ENCODE measurements at regions not wholly inside any gene's neighbourhood (a gene's known extent, or its start where the extent isn't known, plus 50 kb on each side); places are given as distances from the start of the nearest gene placed in this dataset.

- Histone ChIP-seq H2AFZ (ENCODE audit: low read depth, low read length) (no peak overlapping the region), H3K9me3 (ENCODE audit: insufficient read depth, low read length, severe bottlenecking) (no peaks in the 10 kb centered on the region), H3K4me3 (ENCODE audit: low read depth in 1 of 2, low read length in 2 of 2) (no peak overlapping the region), H3K4me2 (ENCODE audit: insufficient read depth, low read length) (no peak overlapping the region), H3K27ac (ENCODE audit: low read length) (no peak overlapping the region), H3K27me3 (ENCODE audit: insufficient read depth, low read length, poor library complexity) (peaks cover 17% of the 10 kb centered on the region), H3K79me2 (ENCODE audit: insufficient read depth, low read length) (no peaks in the 10 kb centered on the region), H3K9ac (ENCODE audit: low read depth, low read length) (no peak overlapping the region), H3K36me3 (ENCODE audit: insufficient read depth, low read length) (no peaks in the 10 kb centered on the region), H4K20me1 (ENCODE audit: insufficient read depth, low read length) (no peaks in the 10 kb centered on the region), H3K4me1 (ENCODE audit: insufficient read depth, low read length) (no peaks in the 10 kb centered on the region)
- DNase-seq: no peak
- TF ChIP-seq CTCF (IDR thresholded peaks at IDR 0.05; ENCODE audit: borderline replicate concordance, extremely low read depth, low read length, poor library complexity, severe bottlenecking): no peak
- no peak for TF ChIP-seq EZH2 (IDR thresholded peaks at IDR 0.05; ENCODE audit: borderline replicate concordance, low read depth, low read length, severe bottlenecking)
- no peak for ATAC-seq (ENCODE audit: insufficient read depth, low read depth)
Observed at GRCh38 chr2:240302041-240302440, 133.4 kb upstream of the GPC1 start.

- Histone ChIP-seq H3K36me3 (ENCODE audit: insufficient read depth, low read length) (no peaks in the 10 kb centered on the region), H3K4me3 (ENCODE audit: low read depth in 1 of 2, low read length in 2 of 2) (no peak overlapping the region), H3K9ac (ENCODE audit: low read depth, low read length) (no peak overlapping the region), H4K20me1 (ENCODE audit: insufficient read depth, low read length) (no peaks in the 10 kb centered on the region), H3K27me3 (ENCODE audit: insufficient read depth, low read length, poor library complexity) (peaks cover 17% of the 10 kb centered on the region), H3K9me3 (ENCODE audit: insufficient read depth, low read length, severe bottlenecking) (no peaks in the 10 kb centered on the region), H3K27ac (ENCODE audit: low read length) (no peak overlapping the region), H2AFZ (ENCODE audit: low read depth, low read length) (no peak overlapping the region), H3K79me2 (ENCODE audit: insufficient read depth, low read length) (no peaks in the 10 kb centered on the region), H3K4me1 (ENCODE audit: insufficient read depth, low read length) (no peaks in the 10 kb centered on the region), H3K4me2 (ENCODE audit: insufficient read depth, low read length) (no peak overlapping the region)
- ATAC-seq (ENCODE audit: insufficient read depth, low read depth): no peak
- TF ChIP-seq CTCF (IDR thresholded peaks at IDR 0.05; ENCODE audit: borderline replicate concordance, extremely low read depth, low read length, poor library complexity, severe bottlenecking) (no peak), EZH2 (IDR thresholded peaks at IDR 0.05; ENCODE audit: borderline replicate concordance, low read depth, low read length, severe bottlenecking) (no peak)
- peak; percentile 0 for DNase-seq
Observed at GRCh38 chr2:240302933-240303595, 132.4 kb upstream of the GPC1 start.

- Histone ChIP-seq H3K36me3 (ENCODE audit: insufficient read depth, low read length) (no peaks in the 10 kb centered on the region), H3K27me3 (ENCODE audit: insufficient read depth, low read length, poor library complexity) (peaks cover 17% of the 10 kb centered on the region), H3K27ac (ENCODE audit: low read length) (no peak overlapping the region), H3K9me3 (ENCODE audit: insufficient read depth, low read length, severe bottlenecking) (no peaks in the 10 kb centered on the region), H3K79me2 (ENCODE audit: insufficient read depth, low read length) (no peaks in the 10 kb centered on the region), H3K4me2 (ENCODE audit: insufficient read depth, low read length) (no peak overlapping the region), H3K4me3 (ENCODE audit: low read depth in 1 of 2, low read length in 2 of 2) (no peak overlapping the region), H3K4me1 (ENCODE audit: insufficient read depth, low read length) (no peaks in the 10 kb centered on the region), H3K9ac (ENCODE audit: low read depth, low read length) (no peak overlapping the region), H4K20me1 (ENCODE audit: insufficient read depth, low read length) (no peaks in the 10 kb centered on the region), H2AFZ (ENCODE audit: low read depth, low read length) (no peak overlapping the region)
- DNase-seq (peak; percentile 0), ATAC-seq (ENCODE audit: insufficient read depth, low read depth) (no peak)
- TF ChIP-seq EZH2 (IDR thresholded peaks at IDR 0.05; ENCODE audit: borderline replicate concordance, low read depth, low read length, severe bottlenecking) (no peak), CTCF (IDR thresholded peaks at IDR 0.05; ENCODE audit: borderline replicate concordance, extremely low read depth, low read length, poor library complexity, severe bottlenecking) (no peak)
Observed at GRCh38 chr2:240303896-240304745, 131.3 kb upstream of the GPC1 start.
